T-helper 1 cell treated with Interleukin-12 subunit alpha and Interleukin-12 subunit beta and Interleukin-4 antibody, amounts not matched to agents 30 μg/mL and 1 μg/mL, for 36 hours (primary cell): ENCODE measurements at regions not wholly inside any gene's neighbourhood (a gene's known extent, or its start where the extent isn't known, plus 50 kb on each side); places are given as distances from the start of the nearest gene placed in this dataset.
"Not testable (repeated sequence)": the region's sequence is repeated elsewhere in the genome, so short reads cannot be mapped to it uniquely, and the experiment has no call there.

ENCODE experiments used
- H3K27ac Mint-ChIP-seq: one replicate; pipeline ENCODE4 v1.8.0; 2021; ENCODE audit warnings: mild to moderate bottlenecking, mixed read lengths
- H3K27me3 Mint-ChIP-seq: one replicate; pipeline ENCODE4 v1.8.0; 2021; ENCODE audit warnings: low read depth, mixed read lengths
- H3K36me3 Mint-ChIP-seq: one replicate; pipeline ENCODE4 v1.8.0; 2021; ENCODE audit warnings: low read depth, mixed read lengths
- H3K4me1 Mint-ChIP-seq: one replicate; pipeline ENCODE4 v1.8.0; 2021; ENCODE audit warnings: low read depth, mixed read lengths
- H3K4me3 Mint-ChIP-seq: one replicate; pipeline ENCODE4 v1.8.0; 2021; ENCODE audit warnings: mild to moderate bottlenecking, moderate library complexity, mixed read lengths
- H3K9me3 Mint-ChIP-seq: one replicate; pipeline ENCODE4 v1.8.0; 2021; ENCODE audit warnings: mixed read lengths

DNA sequence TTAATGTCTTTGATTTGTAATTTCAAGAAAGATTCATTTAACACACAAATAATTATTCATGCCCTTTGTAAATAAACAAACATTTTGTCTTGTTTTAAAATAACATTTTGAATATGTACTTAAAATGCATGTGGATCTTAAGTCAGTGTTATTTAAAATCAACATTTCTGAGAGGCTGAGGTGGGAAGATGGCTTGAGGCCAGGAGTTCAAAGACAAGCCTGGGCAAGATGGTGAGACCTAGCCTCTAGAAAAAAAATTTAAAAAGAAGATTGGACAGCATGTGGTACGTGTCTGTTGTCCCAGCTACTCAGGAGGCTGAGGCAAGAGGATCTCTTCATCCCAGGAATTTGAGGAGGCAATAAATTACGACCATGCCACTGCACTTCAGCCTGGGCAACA is 1268.2 kb downstream of the SLITRK1 start:
- no peak overlapping the region for H3K27ac Mint-ChIP-seq
- no peaks in the 10 kb centered on the region for H3K4me1 Mint-ChIP-seq
- peaks cover 13% of the 10 kb centered on the region for H3K9me3 Mint-ChIP-seq
- no peaks in the 10 kb centered on the region for H3K27me3 Mint-ChIP-seq
- H3K36me3 Mint-ChIP-seq = no peaks in the 10 kb centered on the region
- no peak overlapping the region for H3K4me3 Mint-ChIP-seq

DNA sequence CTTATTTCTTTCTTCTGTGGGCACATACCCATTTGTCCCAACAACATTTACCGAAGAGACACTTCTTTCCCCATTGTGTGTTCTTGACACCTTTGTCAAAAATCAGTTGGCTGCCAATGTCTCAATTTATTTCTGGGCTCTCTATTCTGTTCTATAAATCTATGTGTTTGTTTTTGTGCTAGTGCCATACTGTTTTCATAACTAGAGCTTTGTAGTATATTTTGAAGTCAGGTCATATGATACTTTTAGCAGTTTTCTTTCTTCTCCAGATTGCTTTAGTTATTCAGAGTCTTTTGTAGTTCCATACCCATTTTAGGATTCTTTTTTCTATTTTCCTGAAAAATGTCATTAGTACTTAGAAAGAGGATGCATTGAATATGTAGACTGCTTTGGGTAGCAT is 1276.3 kb downstream of the SLITRK1 start:
- no peaks in the 10 kb centered on the region for H3K27me3 Mint-ChIP-seq
- peaks cover 33% of the 10 kb centered on the region for H3K9me3 Mint-ChIP-seq
- no peak overlapping the region for H3K27ac Mint-ChIP-seq
- no peak overlapping the region for H3K4me3 Mint-ChIP-seq
- H3K4me1 Mint-ChIP-seq = no peaks in the 10 kb centered on the region
- H3K36me3 Mint-ChIP-seq = no peaks in the 10 kb centered on the region

DNA sequence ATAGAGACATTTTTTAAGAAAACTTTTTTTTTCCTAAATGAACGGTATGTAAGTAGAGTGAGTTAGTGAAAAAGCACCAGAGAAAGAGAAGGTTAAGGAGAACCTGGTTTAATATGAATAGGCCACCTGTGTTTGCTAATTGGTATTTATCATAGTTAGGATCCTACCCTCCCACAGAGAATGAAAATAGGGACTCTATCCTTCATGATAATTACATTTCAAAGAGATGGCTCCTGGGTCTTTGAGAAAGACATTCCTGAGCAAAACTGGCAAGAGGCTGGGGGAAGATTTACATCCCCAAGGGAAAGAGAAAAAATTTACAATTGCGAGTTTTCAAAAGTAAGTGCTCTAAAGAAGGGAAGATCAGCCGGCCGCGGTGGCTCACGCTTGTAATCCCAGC is 1284.5 kb downstream of the SLITRK1 start:
- H3K4me3 Mint-ChIP-seq = no peak overlapping the region
- no peaks in the 10 kb centered on the region for H3K36me3 Mint-ChIP-seq
- no peaks in the 10 kb centered on the region for H3K4me1 Mint-ChIP-seq
- H3K27ac Mint-ChIP-seq = no peak overlapping the region
- no peaks in the 10 kb centered on the region for H3K27me3 Mint-ChIP-seq
- H3K9me3 Mint-ChIP-seq = peaks cover 36% of the 10 kb centered on the region

DNA sequence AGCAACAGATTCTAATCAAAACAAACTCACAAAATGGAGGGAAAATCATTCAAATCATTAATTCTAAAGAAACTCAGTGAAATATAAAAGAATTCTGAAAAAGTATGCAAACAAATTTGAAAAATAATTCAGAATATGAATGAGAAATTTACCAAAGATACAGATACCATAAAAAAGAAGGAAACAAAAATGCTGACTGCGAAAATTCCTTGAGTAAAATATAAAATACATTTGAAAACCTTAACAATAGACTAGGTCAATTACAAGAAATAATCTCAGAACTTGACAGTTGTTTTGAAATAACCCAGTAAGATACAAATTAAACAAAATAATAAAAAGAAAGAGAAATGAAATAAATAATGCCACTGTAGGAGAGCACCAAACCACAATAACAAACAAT is 1289.0 kb downstream of the SLITRK1 start:
- Mint-ChIP-seq H3K4me3 (no peak overlapping the region), H3K9me3 (peaks cover 42% of the 10 kb centered on the region), H3K27me3 (no peaks in the 10 kb centered on the region), H3K4me1 (no peaks in the 10 kb centered on the region), H3K36me3 (no peaks in the 10 kb centered on the region), H3K27ac (no peak overlapping the region)

DNA sequence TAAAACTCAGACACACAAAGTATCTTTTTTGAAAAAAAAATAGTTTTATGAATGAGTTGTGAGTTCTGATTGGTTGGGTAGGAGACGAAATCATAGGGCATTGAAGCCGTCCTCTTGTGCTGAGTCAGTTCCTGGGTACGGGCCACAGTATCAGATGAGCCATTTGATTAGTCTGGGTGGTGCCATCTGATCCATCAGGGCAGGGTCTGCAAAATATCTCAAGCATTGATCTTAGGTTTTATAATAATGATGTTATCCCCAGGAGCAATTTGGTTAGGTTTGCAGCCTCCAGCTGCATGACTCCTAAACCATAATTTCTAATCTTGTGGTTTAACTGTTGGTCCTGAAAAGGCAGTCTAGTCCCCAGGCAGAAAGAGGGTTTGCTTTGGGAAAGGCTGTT is 1310.6 kb downstream of the SLITRK1 start:
- H3K27ac Mint-ChIP-seq = no peak overlapping the region

DNA sequence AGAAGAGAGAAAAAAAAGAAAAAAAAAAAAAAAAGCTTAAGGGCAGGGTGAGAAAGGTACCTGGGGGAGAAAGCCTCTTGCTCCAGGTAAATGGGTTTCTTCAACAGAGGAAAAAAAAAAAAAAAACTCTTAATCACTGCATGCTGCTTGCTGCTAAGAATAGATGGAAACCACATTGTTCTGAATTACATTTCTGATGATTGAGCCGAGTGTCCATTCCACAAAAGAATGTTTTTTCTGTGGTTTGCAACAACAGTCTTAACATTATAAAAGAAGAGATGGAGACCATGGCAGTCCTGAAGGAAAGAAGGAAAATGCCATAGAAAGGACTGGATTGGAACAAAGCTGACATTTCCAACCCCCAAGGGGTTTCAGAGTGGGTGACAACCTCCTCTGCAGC is 1312.7 kb downstream of the SLITRK1 start:
- Mint-ChIP-seq H3K4me3 (no peak overlapping the region), H3K27me3 (no peaks in the 10 kb centered on the region), H3K4me1 (no peaks in the 10 kb centered on the region), H3K9me3 (peaks cover 35% of the 10 kb centered on the region), H3K27ac (no peak overlapping the region), H3K36me3 (no peaks in the 10 kb centered on the region)

More for the DNA sequence above, 1310.6 kb downstream of the SLITRK1 start:
- Mint-ChIP-seq H3K27me3 (no peaks in the 10 kb centered on the region), H3K4me1 (no peaks in the 10 kb centered on the region), H3K36me3 (no peaks in the 10 kb centered on the region), H3K4me3 (no peak overlapping the region), H3K9me3 (peaks cover 32% of the 10 kb centered on the region)

DNA sequence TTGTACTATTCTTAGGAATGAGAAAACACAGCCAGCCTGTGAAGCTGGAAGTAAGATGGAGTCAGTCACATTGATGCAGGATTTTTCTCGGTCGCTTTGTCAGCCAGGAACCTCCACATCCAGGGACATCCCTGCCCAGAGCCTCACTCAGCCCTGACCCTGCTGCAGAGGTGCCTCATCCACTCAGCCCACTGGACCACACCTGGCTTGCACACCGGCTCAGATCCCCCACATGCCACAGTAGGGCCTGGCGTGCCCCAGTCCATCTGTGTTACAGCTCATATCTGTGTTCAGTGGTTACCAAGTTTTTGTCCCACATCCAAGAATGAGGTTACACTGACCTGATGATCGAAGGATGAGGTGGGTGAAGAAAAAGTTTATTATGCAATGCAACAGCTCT is 1315.4 kb downstream of the SLITRK1 start:
- no peaks in the 10 kb centered on the region for H3K36me3 Mint-ChIP-seq
- H3K27me3 Mint-ChIP-seq = no peaks in the 10 kb centered on the region
- H3K27ac Mint-ChIP-seq = no peak overlapping the region
- no peak overlapping the region for H3K4me3 Mint-ChIP-seq
- H3K9me3 Mint-ChIP-seq = peaks cover 25% of the 10 kb centered on the region
- H3K4me1 Mint-ChIP-seq = no peaks in the 10 kb centered on the region

DNA sequence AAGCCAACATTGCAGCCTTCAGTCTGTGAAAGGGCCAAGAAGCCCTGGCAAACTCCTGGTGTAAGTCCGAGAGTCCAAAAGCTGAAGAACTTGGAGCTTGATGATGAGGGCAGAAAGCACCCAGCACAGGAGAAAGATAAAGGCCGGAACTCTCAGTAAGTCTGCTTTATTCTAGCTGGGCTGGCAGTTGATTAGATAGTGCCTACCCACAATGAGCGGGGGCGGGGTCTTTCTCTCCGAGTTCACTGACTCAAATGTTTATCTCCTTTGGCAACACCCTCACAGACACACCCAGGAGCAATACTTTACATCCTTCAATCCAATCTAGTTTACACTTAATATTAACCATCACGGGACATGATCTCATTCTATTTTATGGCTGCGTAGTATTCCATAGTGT is 1317.1 kb downstream of the SLITRK1 start:
- peaks cover 21% of the 10 kb centered on the region for H3K9me3 Mint-ChIP-seq
- H3K36me3 Mint-ChIP-seq = no peaks in the 10 kb centered on the region
- H3K4me3 Mint-ChIP-seq = no peak overlapping the region
- no peak overlapping the region for H3K27ac Mint-ChIP-seq
- no peaks in the 10 kb centered on the region for H3K27me3 Mint-ChIP-seq
- H3K4me1 Mint-ChIP-seq = no peaks in the 10 kb centered on the region

DNA sequence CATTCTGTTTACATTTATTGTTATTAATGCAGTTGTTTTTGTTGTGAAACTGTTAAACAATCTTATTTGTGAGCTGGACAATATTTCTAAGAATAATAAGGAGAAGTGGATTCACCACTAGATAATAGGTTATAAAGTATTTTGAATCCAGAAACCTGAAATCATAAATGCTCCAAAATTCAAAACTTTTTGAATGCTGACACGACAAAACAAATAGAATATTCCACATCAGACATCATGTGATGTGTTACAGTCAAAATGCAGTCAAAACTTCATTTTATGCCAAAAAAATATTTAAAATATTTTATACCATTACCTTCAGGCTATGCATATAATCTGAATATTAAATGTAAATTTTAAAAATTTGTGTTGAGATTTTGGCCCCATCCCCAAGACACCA is 1321.4 kb downstream of the SLITRK1 start:
- no peaks in the 10 kb centered on the region for H3K36me3 Mint-ChIP-seq
- no peak overlapping the region for H3K27ac Mint-ChIP-seq
- H3K27me3 Mint-ChIP-seq = no peaks in the 10 kb centered on the region
- peaks cover 8% of the 10 kb centered on the region for H3K9me3 Mint-ChIP-seq
- no peaks in the 10 kb centered on the region for H3K4me1 Mint-ChIP-seq
- H3K4me3 Mint-ChIP-seq = no peak overlapping the region

DNA sequence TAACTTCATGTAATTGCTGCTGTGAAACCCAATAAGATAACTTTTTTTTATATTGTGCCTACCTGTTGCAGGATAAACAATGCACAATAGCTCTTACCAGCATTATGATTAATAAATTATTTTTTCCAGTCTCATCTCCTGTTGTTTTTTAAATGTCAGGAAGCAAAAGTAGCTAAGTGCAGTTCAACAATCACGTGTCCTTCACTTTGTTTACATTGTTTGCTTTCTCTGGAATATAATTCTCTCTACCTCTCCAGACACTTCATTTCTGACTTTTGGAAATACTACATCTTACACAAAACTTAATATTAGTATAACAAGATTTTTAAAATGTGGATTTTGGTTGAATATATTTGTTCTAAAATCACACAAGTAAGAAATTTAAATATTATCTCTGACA is 1359.4 kb downstream of the SLITRK1 start:
- peaks cover 14% of the 10 kb centered on the region for H3K9me3 Mint-ChIP-seq
- no peaks in the 10 kb centered on the region for H3K4me1 Mint-ChIP-seq
- H3K4me3 Mint-ChIP-seq = no peak overlapping the region
- H3K36me3 Mint-ChIP-seq = no peaks in the 10 kb centered on the region
- H3K27me3 Mint-ChIP-seq = no peaks in the 10 kb centered on the region
- no peak overlapping the region for H3K27ac Mint-ChIP-seq

DNA sequence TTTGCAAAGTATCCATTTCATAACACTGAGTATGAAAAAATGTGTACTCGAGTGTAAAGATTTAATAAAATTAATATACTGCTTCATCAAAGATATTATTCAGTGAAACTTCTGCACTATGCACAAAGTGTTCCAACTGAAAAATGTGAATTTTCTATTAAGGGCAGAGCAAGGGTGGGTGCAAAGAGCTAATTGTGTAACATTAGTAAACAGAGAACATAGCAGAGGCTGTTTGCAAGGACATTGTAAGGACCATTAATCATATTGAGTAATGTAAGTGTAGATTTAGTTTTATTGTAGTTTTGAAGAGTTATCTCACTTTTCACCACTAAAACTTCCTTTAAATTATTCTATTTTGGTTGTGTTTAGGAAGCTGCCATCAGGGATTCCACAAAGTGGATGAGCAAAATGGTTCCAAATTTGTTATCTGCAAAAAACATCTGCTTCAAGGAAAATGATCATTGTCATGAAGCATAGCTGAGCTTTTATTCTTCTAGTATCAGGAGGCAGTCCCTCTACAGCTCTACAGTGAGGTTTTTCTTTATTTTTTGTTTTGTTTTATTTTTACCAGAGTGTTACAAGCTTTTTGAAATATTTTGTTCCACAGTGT is 1375.4 kb downstream of the SLITRK1 start:
- no peaks in the 10 kb centered on the region for H3K36me3 Mint-ChIP-seq
- no peaks in the 10 kb centered on the region for H3K27me3 Mint-ChIP-seq
- H3K27ac Mint-ChIP-seq = no peak overlapping the region
- H3K4me1 Mint-ChIP-seq = no peaks in the 10 kb centered on the region
- H3K4me3 Mint-ChIP-seq = no peak overlapping the region
- H3K9me3 Mint-ChIP-seq = peaks cover 17% of the 10 kb centered on the region

DNA sequence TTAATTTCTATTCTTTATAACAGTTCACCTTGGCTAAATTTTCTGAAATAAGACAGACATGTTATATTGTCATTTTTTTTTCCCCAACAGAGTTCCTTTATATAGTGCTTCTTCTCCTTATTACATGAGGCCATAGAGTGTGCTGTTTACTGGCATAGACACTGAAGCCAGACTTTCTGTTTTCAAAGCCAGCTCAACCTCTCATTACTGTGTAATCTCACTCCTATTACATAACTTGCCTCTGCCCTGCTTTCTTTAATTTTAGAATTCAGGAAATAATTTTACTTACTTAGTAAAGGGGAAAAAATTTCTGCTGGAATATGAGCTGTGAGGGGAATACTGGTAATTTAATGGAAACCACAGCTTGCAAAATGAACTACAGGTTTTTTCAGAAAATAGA is 1380.4 kb downstream of the SLITRK1 start:
- H3K4me1 Mint-ChIP-seq = no peaks in the 10 kb centered on the region
- H3K9me3 Mint-ChIP-seq = peaks cover 8% of the 10 kb centered on the region
- no peaks in the 10 kb centered on the region for H3K27me3 Mint-ChIP-seq
- no peaks in the 10 kb centered on the region for H3K36me3 Mint-ChIP-seq
- H3K27ac Mint-ChIP-seq = no peak overlapping the region
- H3K4me3 Mint-ChIP-seq = no peak overlapping the region

DNA sequence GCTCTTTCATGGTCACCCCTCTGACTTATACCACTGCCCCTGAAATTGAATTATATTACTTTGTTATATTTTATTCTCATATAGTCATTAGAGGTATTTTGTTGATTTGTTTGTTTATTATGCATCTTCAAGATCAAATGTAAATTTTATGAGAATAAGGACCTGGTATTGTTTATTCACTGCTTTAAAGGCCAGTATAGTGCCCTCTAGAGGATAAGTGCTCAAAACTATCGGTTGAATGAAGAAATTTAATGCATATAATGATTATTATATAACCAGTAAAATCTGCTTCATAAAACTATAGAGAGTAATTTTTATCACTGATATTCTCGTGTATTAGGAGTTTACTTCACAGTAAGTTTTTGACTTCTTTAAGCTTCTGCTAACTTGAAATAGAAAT is 1401.9 kb downstream of the SLITRK1 start:
- Mint-ChIP-seq H3K4me3 (no peak overlapping the region), H3K27me3 (no peaks in the 10 kb centered on the region), H3K36me3 (no peaks in the 10 kb centered on the region), H3K4me1 (no peaks in the 10 kb centered on the region), H3K27ac (no peak overlapping the region), H3K9me3 (peaks cover 18% of the 10 kb centered on the region)

DNA sequence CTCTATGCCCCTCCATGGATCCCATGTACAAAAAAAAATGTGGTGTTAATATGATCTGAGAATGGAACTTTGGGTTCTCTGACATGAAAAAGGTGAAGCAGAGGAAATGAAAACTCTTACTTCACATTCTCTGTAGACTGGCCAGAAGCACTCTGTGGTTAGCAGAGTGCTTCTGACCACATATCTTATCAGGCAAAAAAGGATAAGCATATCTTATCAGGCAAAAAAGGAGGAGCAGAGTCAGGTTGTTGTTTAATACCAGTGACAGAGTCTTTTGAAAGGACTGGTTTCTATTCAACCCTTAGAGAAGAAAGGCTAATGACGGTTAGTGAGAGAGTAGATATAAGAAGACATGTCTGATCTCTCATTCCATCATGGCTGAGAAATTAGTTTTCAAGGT is 1404.8 kb downstream of the SLITRK1 start:
- no peak overlapping the region for H3K27ac Mint-ChIP-seq
- H3K4me3 Mint-ChIP-seq = no peak overlapping the region
- H3K27me3 Mint-ChIP-seq = no peaks in the 10 kb centered on the region
- peaks cover 13% of the 10 kb centered on the region for H3K9me3 Mint-ChIP-seq
- H3K36me3 Mint-ChIP-seq = no peaks in the 10 kb centered on the region
- no peaks in the 10 kb centered on the region for H3K4me1 Mint-ChIP-seq

DNA sequence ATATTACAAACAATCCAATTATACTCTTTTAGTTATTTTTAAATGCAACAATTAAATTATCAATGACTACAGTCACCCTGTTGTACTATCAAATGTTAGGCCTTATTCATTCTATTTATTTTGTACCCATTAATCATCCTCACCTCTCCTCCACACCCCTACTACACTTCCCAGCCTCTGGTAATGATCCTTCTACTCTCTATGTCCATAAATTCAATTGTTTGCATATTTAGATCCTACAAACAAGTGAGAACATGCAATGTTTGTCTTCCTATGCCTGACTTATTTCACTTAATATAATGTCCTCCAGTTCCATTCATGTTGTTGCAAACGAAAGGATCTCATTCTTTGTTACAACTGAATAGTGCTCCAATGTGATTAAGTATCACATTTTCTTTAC is 1414.6 kb downstream of the SLITRK1 start:
- Mint-ChIP-seq H3K4me3 (no peak overlapping the region), H3K27ac (no peak overlapping the region), H3K27me3 (no peaks in the 10 kb centered on the region), H3K4me1 (no peaks in the 10 kb centered on the region), H3K36me3 (no peaks in the 10 kb centered on the region), H3K9me3 (peaks cover 20% of the 10 kb centered on the region)

DNA sequence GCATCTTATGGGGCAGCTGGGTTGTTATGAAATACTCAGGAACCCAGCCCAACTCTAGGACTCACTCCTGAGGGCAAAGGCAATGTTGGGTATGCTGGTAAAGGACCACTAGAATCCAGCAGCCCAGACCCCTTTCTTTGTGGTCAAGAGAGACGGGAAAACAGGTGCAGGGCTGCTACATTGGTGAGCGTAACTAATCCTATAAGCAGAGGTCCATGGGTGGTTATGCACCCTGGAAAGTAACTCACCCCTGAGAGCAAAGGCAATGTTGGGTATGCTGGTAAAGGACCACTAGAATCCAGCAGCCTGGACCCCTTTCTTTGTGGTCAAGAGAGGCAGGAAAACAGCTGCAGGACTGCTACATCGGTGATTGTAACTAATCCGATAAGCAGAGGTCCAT is 1422.7 kb downstream of the SLITRK1 start:
- H3K4me3 Mint-ChIP-seq, H3K27me3 Mint-ChIP-seq, H3K4me1 Mint-ChIP-seq, H3K27ac Mint-ChIP-seq, H3K36me3 Mint-ChIP-seq: not testable (repeated sequence)
- peaks cover 29% of the 10 kb centered on the region for H3K9me3 Mint-ChIP-seq
